ENCODE measurements at regions not wholly inside any gene's neighbourhood (a gene's known extent, or its start where the extent isn't known, plus 50 kb on each side); places are given as distances from the start of the nearest gene placed in this dataset.

- H3K56ac ChIP-seq (ENCODE audit: extremely low read depth, insufficient read depth, low read length) = no peak overlapping the region
- peaks cover 1% of the 10 kb centered on the region; the same call in 1 of the 2 replicates for H3K9me3 ChIP-seq (ENCODE audit: control insufficient read depth, insufficient read depth, low read length)
- POLR2A ChIA-PET (ENCODE audit: unreplicated experiment) = no interaction called here
- ATAC-seq (ENCODE audit: low read depth) (no peak), DNase-seq (no peak)
- no peaks in the 10 kb centered on the region; the same call in 1 of the 2 replicates for H3K9me1 ChIP-seq (ENCODE audit: insufficient read depth, low read length)
- no peak overlapping the region for H3K14ac ChIP-seq (replicated peaks; ENCODE audit: low read depth, low read length)
- CTCF ChIA-PET = no interaction called here
- H2AK9ac ChIP-seq (replicated peaks; ENCODE audit: low read depth, low read length, poor library complexity) = no peak overlapping the region
- intact Hi-C loops (cut with micrococcal nuclease) = loop anchor here (5.0 kb wide), 1 partner anchor 96 kb away; no protein-coding TSS in a partner anchor
- no peak overlapping the region for H2BK120ac ChIP-seq (ENCODE audit: low read depth, low read length)
- no peak overlapping the region for H4K91ac ChIP-seq (ENCODE audit: insufficient read depth, low read depth, low read length)
- H3K27me3 ChIP-seq (ENCODE audit: control insufficient read depth, insufficient read depth, low read length) = peaks cover 73% of the 10 kb centered on the region
- no peak overlapping the region for H2BK20ac ChIP-seq (ENCODE audit: low read depth, low read length)
- no peak overlapping the region for H4K5ac ChIP-seq (ENCODE audit: low read depth, low read length)
- TF ChIP-seq ELK1 (IDR thresholded peaks at IDR 0.05; ENCODE audit: borderline replicate concordance, low read depth, low read length) (no peak), BHLHE40 (IDR thresholded peaks at IDR 0.05; ENCODE audit: low read depth, low read length) (no peak), USF2 (IDR thresholded peaks at IDR 0.05; ENCODE audit: low read depth, low read length) (no peak), FOS (IDR thresholded peaks at IDR 0.05; ENCODE audit: low read depth, low read length) (no peak), MAFK (IDR thresholded peaks at IDR 0.05; ENCODE audit: low read depth, low read length) (no peak)
- H3K4ac ChIP-seq (ENCODE audit: low read depth, low read length) = no peak overlapping the region
- H3K23ac ChIP-seq (ENCODE audit: low read depth, low read length) = no peak overlapping the region
- no peak overlapping the region for H2AK5ac ChIP-seq (ENCODE audit: low read depth, low read length)
- H3K4me1 ChIP-seq (ENCODE audit: control insufficient read depth, insufficient read depth, low read length) = no peaks in the 10 kb centered on the region
- H3K4me3 ChIP-seq (ENCODE audit: insufficient read depth, low read depth, low read length) = no peak overlapping the region
- H4K8ac ChIP-seq (ENCODE audit: low read depth in 2 of 2, low read length in 2 of 2) = no peak overlapping the region
- WGBS, 2 experiments (ENCODE audit: extremely low coverage in 2 of 2, insufficient read length in 1 of 2) = 21% methylated on average over 2 of the region's 23 CpGs; no CpG with 5 or more reads in 1 of the 2 experiments
- dilution Hi-C loops (cut with HindIII; ENCODE audit: low sequenced_read_pairs, unreplicated experiment) = no loop called here
- H3K9ac ChIP-seq (ENCODE audit: low read depth, low read length) = no peak overlapping the region
- in situ Hi-C loops (cut with MboI; ENCODE audit: low sequenced_read_pairs) = no loop called here
- H2BK5ac ChIP-seq (ENCODE audit: low read depth, low read length, poor library complexity, severe bottlenecking) = no peak overlapping the region
- H3K36me3 ChIP-seq (ENCODE audit: control insufficient read depth, insufficient read depth, low read length) = no peaks in the 10 kb centered on the region
- H3K79me1 ChIP-seq (ENCODE audit: low read depth in 1 of 2, low read length in 2 of 2) = no peaks in the 10 kb centered on the region
- no TSS peak for BruUV-seq (replicated peaks)
- H2BK15ac ChIP-seq (ENCODE audit: low read depth, low read length) = no peak overlapping the region
- no peaks in the 10 kb centered on the region for H4K20me1 ChIP-seq (ENCODE audit: insufficient read depth, low read length)
- no peak overlapping the region for H3K27ac ChIP-seq (ENCODE audit: insufficient read depth, low read length)
- H2AFZ ChIP-seq (replicated peaks; ENCODE audit: low read length, poor library complexity) = peak overlapping the region; percentile 5
- H3K18ac ChIP-seq (ENCODE audit: low read depth, low read length) = no peak overlapping the region
- H3K4me2 ChIP-seq (ENCODE audit: low read depth, low read length) = no peak overlapping the region
Observed at GRCh38 chr3:194801461-194802432, 116.1 kb downstream of the FAM43A start.

All from IMR-90 (cell line).